ENCODE measurements at regions not wholly inside any gene's neighbourhood (a gene's known extent, or its start where the extent isn't known, plus 50 kb on each side); places are given as distances from the start of the nearest gene placed in this dataset.
"Not testable (repeated sequence)": the region's sequence is repeated elsewhere in the genome, so short reads cannot be mapped to it uniquely, and the experiment has no call there.

DNA sequence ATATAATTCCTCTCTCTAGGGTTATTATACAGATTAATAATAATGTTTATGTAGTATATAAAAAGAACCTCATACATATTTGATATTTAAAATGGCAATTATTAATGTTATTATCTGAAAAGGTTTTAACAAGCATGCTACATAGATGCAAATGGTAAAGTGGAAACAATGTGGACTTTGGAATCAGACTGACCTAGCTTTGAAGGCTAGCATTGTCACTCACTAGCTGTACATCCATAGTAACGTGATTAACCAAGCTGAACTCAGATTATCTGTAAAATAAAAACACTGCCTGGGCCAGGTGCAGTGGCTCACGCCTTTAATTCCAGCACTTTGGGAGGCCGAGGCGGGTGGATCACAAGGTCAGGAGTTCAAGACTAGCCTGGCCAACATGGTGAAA is 233.7 kb upstream of the SPRY1 start:
- DNase-seq = no peak

DNA sequence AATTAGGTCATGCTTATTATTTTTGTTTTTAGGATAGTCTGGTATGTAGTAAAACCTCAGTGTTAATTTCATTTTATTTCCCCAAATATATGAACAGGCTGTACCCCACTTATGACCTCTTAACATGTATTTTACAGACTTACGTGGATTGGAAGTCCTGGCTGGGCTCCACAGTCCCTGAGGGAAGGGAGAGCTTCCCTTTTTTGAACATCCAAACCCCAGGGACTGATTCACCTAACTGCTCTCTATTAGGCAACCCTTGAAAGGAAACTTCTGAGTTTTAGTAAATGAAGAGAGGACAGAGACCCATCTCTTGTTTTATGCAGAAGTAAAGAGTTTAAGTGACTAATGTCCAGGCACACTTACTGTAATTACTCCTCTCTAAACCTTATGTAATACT is 233.1 kb upstream of the SPRY1 start:
- DNase-seq = no peak

DNA sequence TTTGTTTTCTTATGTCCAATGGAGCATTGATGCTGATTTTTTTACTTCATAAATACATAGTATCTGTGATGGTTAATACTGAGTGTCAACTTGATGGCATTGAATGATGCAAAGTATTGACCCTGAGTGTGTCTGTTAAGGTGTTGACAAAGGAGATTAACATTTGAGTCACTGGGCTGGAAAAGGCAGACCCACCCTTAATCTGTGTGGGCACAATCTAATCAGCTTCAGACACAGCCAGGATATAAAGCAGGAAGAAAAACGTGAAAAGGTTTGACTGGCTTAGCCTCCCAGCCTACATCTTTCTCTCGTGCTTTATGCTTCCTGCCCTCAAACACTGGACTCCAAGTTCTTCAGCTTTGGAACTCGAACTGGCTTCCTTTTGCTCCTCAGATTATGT is 230.6 kb upstream of the SPRY1 start:
- no peak for DNase-seq

DNA sequence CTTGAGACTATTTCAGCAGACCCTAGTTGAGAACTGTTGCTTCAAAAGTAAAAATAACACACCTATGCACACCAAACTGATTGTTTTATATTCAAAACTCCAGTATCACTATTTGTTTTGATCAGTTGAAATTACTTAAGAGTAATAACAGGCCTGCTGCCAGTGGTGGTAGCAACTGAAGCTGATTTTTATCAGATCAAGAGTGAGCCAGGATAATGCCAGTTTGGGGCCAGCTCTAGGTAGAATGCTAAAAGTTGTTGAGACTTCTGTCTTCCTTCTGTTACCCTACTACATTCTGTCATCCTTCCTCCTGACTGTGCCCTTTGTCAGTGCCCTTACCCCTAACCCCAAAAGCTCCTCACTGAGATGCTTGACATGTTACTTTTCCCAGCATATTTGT is 228.7 kb upstream of the SPRY1 start:
- DNase-seq = no peak

DNA sequence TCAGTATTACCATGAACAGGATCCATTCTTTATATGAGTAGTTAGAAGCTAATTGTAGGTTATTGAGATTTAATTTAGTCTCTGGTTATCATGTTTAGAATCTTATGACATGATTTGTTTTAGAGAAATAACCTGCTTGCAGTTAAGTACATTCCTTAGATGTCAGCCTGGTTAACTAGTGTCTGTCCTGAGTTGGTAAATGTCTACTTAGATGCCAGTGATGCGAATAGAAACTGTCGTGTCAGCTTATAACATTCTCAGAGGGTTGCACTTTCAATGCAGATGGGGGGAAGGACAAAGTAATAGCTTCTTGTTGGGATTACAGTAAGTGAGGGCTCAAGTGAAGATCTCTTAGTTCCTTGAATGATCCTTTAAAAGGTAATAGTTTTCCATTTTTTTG is 227.8 kb upstream of the SPRY1 start:
- DNase-seq = peak; percentile 41

DNA sequence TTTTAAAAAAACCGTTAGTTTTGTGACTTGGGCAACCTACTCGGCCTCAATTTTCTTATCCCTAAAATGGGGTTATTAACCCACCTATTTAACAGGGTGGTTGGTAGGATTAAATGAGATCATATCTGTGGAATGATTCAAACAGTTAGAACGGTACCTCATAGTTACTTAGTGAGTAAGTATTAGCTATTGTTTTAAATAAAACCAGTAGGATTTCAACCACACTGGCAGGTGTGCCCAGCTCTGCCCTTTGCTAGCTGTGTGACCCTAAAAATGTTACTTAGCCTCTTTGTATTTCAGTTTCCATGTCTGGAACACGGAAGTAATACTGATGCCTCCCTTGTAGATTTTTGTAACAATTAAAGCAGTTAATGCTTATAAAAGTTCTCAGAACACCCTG is 225.8 kb upstream of the SPRY1 start:
- DNase-seq = no peak

DNA sequence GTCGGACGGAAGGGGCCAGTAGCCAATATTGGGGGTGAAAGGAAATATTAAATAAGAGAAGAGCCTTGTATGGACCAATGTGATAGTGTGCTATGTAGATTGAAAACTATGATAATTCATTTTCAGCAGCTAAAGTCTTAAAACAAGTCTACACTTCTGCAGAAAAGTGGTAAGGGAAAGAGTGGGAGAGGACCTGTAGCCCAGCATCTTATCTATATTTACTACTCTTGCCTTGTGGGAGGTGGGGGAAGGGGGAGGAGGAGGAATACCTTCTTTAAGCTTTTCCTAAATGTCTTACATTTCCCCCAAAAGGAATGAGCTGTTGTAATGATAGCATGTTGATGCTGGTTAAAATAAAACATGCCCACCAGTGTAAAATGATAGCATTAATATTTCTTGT is 220.0 kb upstream of the SPRY1 start:
- DNase-seq = no peak

DNA sequence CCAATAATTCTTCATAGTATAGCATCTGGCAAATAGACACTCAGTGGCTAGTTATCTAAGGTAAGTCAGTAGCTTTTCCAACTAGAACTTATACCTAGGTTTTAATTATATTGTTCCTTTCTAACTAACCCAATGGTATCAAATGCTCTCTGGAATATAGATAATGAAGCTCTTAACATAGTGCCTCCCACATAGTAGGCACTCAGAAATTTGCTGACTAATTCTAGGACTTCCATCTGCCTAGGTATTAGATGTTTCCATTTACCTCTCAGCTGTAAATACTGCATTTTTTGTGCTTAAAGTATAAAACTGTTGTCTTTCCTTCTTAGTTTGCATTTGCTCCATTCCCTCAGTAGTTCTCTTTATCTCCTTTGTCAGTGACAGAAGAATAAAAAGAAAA is 214.3 kb upstream of the SPRY1 start:
- DNase-seq = no peak

DNA sequence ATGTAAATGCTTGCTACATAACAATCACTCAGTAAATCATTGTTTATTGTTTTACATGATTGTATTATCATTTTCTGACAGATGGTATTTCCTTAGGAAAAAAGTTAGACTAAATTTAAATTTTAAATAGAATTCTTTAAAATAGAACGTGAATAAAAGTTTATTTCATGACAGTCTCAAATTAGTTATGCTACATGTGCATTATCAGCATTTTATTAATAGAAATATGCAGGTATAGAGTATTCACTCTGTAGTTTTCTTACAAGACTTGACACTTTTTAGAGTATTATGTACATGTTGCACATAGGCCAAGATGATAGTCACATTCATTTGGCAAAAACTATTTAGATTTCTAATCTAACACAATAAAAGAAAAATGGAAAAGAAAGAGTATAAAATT is 213.3 kb upstream of the SPRY1 start:
- no peak for DNase-seq

DNA sequence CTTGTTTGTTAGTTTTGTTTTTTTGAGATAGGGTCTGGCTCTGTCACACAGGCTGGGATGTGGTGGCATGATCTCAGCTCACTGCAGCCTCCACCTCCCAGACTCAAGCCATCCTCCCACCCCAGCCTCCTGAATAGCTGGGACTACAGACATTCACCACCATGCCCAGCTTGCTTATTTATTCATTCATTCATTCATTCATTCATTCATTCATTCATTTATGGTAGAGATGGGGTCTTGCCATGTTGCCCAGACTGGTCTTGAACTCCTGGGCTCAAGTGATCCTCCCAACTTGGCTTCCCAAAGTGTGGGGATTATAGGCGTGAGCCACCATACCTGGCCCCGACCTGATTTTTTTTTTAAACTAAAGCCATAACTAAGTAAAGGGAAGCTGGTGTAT is 212.8 kb upstream of the SPRY1 start:
- not testable (repeated sequence) for DNase-seq

DNA sequence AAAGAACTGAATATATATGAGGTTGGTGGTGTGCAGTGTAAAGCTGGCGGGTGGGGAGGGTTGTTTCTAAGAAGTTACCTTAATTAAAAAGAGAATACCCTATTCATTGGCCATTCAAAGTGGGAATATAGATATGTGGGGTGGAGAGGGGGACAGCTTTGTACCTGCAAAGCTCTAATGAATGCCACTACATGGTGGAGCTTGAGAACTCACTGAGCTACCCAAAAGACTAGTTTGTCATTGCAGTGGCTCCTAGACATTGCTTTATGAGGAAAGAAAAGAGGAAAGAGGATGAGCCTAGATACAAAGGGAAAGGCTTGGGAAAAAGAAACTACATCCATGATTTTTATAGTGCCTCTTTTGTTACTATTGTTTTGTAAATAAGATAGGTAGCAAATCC is 209.9 kb upstream of the SPRY1 start:
- no peak for DNase-seq

DNA sequence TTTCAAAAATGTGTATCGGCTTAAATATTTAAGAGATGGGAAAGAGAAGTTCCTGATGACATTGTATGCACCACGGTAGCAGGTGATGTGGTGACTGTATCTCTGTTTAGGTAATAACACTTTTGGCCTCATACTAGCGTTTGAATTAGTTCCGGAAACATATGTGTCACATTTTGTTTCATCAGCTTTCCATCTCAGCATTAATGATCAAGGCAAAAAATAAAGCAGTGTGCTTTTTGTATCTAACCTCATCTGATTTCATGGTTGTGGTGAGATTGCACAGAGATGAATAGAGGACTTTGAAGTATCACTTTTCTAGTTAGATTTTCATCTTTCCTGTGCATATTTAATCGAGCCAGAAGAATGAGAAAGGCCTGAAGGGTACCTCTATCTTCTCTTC is 206.4 kb upstream of the SPRY1 start:
- DNase-seq = no peak

DNA sequence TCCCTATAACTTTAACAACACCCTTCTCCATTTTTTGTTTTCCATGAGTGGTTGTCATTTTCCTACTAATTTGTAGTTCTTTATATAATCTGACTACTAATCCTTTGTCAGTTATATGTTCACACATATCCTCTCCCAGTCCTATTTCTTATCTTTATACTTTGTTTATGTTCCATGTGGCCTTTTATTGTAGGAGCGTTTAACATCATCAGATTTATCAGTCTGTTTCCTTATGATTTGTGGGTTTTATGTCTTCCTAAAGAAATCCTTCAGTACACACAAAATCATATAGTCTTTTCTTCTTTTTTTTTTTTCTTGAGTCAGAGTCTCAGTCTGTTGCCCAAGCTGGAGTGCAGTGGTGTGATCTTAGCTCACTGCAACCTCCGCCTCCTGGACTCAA is 204.9 kb upstream of the SPRY1 start:
- DNase-seq = no peak

DNA sequence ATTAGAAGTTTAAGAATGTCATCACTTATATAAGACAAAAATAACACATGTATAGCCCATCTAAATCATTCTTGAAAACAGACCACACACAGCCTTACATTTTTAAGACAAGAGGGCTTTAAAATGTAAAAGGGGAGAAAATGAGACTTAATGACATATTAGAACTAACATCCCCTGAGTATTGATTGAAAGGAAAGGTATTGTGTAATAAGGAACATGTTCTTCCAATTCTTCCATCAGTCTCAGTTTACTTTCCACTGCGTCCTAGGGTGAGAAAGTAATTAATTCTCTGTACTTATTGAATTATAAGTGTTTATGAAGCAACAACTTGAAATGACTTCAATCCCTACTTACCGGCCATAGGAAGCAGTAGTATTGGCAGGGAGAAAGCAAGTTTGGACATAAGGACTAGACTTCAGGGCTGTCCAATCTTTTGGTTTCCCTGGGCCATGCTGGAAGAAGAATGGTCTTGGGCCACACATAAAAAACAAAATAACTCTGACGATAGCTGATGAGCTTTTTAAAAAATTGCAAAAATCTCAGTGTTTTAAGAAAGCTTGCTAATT is 202.7 kb upstream of the SPRY1 start:
- no peak for DNase-seq

DNA sequence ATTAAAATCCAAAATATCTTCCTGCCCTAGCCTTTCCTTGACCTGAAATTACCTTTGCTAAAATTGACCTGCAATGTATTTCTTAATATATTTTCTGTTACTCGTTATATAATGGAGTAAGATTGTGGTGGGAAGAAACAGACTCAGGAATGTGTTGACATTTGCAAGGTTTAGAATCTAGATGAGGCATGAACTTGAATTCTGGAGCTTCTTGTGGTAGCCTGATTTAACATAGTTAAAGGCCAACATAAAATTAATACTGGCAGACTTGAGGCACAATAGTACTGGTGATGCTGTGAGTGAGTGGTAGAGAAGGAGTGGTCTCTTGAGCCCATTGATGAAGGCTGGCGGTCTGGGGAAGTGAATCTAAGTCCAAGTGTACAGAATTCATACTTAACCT is 197.9 kb upstream of the SPRY1 start:
- DNase-seq = peak; percentile 45

DNA sequence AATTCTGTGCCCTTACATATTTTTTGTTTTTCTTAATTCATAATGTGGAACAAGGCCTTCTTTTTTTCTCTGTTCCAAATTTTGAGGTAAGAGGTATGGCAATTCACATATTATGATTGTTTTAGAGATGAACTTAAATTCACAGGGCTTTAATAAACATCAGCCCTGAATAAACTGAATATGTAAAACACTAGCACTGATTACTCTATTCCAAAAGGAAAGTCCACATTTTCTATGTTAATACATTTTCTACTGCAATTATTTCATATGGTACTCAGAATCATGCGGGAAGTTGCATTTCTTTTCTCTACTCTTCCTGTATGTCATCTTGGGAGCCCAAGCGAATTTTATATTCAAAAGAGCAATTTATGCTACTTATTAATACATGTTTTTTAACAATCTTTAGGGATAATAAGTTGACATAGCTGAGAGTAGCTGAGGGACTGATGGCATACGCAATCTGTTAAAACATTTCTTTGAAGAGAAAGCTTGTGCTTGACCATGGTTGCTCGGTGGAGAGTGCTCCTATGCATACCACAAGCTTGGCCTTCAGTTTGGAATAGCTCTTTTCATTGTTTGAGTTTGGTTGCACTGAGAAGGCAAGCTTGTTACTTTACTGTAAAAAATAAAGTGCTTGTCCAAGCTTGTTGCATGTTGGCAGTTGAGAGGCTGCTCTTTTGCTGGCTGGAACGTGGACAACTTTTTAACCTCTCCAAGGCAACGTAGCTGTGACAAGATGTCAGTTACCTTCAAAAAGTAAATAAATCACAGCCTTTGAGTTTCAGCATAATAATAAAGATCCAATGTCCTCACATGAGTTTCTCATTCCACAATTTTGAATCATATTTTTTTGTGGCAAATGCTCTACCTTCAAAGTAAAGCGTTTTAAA is 196.3 kb upstream of the SPRY1 start:
- DNase-seq = no peak

DNA sequence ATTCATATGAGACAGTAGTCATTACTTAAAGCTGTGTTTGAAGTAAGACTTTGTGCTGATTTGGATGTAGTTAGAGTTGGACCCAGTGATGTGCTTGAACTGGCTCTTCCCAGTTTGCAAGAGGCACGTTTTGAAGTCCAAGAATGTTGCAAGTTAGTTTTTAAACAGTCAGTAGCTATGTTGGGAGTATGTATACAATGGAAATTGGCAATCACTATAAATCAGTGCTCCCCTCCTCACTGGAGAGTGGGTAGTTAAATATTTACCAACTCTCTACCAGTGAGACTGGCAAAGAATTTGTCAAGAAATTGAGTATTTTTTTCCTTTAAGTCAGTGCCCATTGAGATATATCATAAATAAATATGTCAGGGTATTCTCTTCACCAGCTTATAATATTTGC is 191.9 kb upstream of the SPRY1 start:
- DNase-seq = no peak

DNA sequence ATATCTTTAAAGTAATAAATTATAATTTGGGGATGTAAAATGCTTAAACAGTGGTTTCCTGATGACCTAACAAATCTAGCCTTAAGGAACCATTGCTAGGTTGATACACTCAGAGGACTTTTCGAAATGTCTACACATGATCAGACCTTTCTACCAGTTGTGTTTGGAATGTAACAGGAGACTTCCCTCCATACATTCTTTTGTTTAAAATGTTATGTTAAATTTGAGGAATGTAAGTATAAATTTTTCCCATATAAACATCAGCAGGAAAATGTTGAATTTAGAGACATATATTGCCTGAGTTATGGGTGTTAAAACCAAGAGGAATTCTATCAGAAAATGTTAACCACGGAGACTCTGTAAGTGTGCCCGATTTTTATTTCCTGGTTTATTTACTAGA is 190.6 kb upstream of the SPRY1 start:
- DNase-seq = peak; percentile 51

DNA sequence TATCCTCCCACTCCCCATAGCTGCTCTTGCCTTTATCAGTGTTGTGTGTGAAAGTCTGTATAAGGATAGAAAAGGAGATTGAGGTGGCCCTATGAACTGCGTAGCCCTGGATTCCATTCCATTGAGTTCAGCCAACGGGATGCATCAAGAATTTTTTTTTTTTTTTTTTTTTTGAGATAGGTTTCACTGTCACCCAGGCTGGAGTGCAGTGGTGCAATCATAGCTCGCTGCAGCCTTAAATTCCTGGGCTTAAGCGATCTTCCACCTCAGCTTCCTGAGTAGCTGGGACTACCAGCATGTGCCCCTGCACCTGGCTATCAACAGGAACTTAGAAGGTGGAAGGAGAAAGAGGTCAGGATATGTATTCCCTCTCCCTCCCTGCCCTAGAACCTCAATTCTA is 187.2 kb upstream of the SPRY1 start:
- DNase-seq = no peak

DNA sequence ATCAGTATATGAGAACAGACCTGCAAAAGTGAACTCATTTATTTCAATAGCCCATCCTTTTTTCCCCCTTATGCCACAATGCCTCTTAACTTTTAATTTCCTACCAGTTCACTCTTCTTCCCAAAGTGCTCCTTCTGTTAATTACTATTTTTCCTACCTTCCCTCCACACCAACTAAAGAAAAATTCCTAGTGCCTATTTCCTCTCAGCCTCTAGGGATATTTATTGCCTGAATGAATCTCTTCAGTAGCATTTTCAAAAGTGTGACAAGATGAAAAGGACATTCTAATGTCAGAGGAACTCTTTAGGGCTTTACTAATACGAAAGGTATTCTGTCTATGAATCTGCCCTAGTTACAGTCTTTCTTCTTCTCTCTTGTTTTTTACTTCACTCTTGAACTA is 181.1 kb upstream of the SPRY1 start:
- peak; percentile 14 for DNase-seq

DNA sequence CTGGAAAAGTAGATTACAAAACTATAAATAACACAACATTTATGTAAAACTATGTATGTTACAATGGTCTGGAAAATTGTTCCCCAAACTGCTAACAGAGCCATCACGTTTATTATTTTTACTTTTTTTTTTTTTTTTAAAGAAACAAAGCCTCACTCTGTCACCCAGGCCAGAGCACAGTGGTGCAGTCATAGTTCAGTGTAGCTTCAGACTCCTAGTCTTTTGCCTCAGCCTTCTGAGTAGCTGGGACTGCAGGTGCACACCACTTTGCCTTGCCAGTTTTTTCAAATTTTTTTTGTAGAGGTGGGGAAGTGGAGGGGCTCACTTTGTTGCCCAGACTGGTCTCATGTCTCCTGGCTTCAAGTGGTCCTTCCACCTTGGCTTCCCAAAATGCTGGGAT is 180.1 kb upstream of the SPRY1 start:
- DNase-seq = no peak

DNA sequence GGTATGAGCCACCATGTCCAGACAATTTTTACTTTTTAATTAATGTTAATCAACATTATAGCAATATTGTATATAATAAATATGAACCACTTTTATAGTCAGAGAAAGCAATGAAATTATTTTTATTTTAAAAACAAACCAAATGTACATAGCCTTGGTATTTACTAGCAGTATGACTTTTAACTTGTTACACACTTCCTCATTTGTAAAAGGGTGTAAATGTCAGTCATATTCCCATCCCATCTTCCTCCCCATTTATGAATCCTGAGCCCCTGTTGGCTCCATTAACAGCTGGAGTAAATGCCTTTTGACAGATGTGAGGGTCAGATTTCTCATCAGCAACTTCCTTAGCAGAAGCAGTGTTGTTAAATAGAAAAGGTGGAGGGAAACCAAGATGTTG is 179.6 kb upstream of the SPRY1 start:
- no peak for DNase-seq

DNA sequence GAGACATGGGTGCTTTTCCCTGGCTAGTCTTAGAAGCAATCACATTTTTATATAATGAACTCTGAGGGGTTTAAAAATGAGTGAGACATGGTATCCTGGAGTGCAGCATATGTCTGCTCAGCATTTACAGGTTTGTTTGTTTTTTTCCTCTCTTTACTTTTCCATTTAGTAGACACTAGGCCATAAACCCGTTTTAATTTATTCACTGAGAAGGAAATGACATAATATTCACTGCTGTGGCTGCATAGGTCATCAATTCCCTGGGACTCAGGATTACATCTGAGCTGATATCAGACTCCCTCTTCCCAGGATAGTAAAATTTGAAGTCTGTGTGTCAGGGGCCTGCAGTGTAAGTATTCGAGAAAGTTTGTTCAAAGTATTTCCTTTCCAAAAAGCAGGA is 178.9 kb upstream of the SPRY1 start:
- DNase-seq = no peak

DNA sequence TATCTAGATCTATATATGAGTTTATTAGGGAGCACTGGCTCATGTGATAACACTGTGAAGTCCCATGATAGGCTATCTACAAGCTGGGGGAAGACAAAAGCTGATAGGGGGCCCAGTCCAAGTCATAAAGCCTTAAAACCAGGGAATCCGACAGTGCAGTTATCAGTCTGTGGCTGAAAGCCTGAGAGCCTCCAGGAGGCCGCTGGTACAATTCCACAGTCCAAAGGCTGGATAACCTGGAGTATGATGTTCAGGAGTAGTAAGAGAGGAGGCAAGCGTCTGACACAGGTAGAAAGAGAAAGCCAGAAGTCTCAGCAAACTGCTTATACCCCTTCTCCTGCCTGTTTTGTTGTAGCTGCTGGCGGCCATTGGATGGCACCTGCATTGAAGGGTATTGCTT is 177.6 kb upstream of the SPRY1 start:
- no peak for DNase-seq

DNA sequence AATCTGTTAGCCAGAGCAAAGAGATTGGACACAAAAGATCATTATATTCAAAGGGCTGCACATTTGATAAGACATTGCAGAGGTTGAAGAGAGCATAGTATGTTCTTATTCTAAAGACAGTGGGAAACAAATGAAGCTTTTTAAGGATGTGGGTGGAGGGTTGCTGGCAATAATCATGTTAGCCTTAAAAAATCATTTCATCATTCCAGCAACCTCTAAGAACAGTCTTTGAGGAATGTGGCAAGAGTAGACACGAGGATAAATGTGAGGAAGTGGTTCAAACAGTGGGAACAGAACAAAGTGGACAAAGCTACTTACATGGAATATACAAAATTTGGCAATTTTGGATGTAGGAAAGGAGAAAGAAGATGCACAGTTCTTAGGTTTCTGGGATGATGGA is 167.3 kb upstream of the SPRY1 start:
- no peak for DNase-seq

All from fibroblast of skin of right biceps (primary cell).